A549 (cell line): ENCODE measurements at regions not wholly inside any gene's neighbourhood (a gene's known extent, or its start where the extent isn't known, plus 50 kb on each side); places are given as distances from the start of the nearest gene placed in this dataset.
A peak's percentile ranks its signal among the peaks of the same experiment; 100 is the strongest.

Experiments used
- ATAC-seq, 2 experiments: fragments of 200-7000 bp in 1 of 2; fragments of >200 bp in 1 of 2; cut with Nextera tagmentation in 1 of 2; cut with Tn5 transposase in 1 of 2; 3 replicates each; pipeline versions ENCODE4 v1.8.0 to v1.9.1; 2018 to 2020; ENCODE audit warnings: mild to moderate bottlenecking in 1 of 2, moderate library complexity in 1 of 2
- CTCF ChIA-PET: fragments of 300-600 bp; sonication (Branson Sonifier 250); formaldehyde crosslinking; extraction: SDS; loops from one replicate; lab custom pipeline; 2021; ENCODE audit warnings: antibody characterized with exemption, inconsistent platforms; lab: Yijun Ruan, JAX
- POLR2A ChIA-PET: fragments of 350-600 bp; formaldehyde crosslinking; extraction: SDS; loops from one replicate; lab custom pipeline; 2021; ENCODE audit warnings: antibody characterized with exemption, inconsistent platforms; lab: Yijun Ruan, JAX
- DNase-seq, 2 experiments: peaks; one replicate each; pipeline versions ENCODE4 v3.0.0 to v3.0.0-alpha.2; 2011 to 2016; ENCODE audit warnings: low read depth in 1 of 2, low spot score in 1 of 2
- FAIRE-seq: peaks from 2 replicates; lab custom pipeline; 2011; peaks lifted over from hg19 to GRCh38; lab: Jason Lieb, UNC
- H3K27ac ChIP-seq, 2 experiments: fragments of >200 bp; sonication (Bioruptor Twin); formaldehyde crosslinking; 3 replicates each; pipeline ENCODE4 v1.5.1; 2016 to 2017
- H3K4me1 ChIP-seq: fragments of >200 bp; sonication (Bioruptor Twin); formaldehyde crosslinking; 3 replicates; pipeline ENCODE4 v1.6.1; 2016
- H3K4me2 ChIP-seq: fragments of >200 bp; sonication (Bioruptor Twin); formaldehyde crosslinking; 3 replicates; pipeline ENCODE4 v1.6.1; 2016
- H3K4me3 ChIP-seq: fragments of >200 bp; sonication (Bioruptor Twin); formaldehyde crosslinking; 3 replicates; pipeline ENCODE4 v1.5.1; 2016
- H3K9me3 ChIP-seq: fragments of >200 bp; sonication (Bioruptor Twin); formaldehyde crosslinking; 3 replicates; pipeline ENCODE4 v1.6.1; 2016
- BHLHE40 ChIP-seq: IDR thresholded peaks from 2 replicates; pipeline ENCODE4 v1.6.1; 2012; ENCODE audit warnings: low read depth, low read length, inconsistent platforms
- CBX8 ChIP-seq: fragments of 200-600 bp; sonication (generic); IDR thresholded peaks from 2 replicates; pipeline ENCODE4 v1.6.1; 2016
- EHMT2 ChIP-seq: fragments of 200-600 bp; sonication (generic); IDR thresholded peaks from 2 replicates; pipeline ENCODE4 v1.6.1; 2016; ENCODE audit warnings: antibody characterized with exemption, low read depth, mild to moderate bottlenecking, moderate library complexity
- EP300 ChIP-seq, 2 experiments: fragments of >200 bp; sonication (Bioruptor Twin); formaldehyde crosslinking; IDR thresholded peaks; 2 replicates in 1 of 2; 3 replicates in 1 of 2; pipeline ENCODE4 v1.6.1; 2016 to 2017
- ESRRA ChIP-seq: fragments of 150-350 bp; IDR thresholded peaks from 2 replicates; pipeline ENCODE4 v1.6.1; 2014; ENCODE audit warnings: mild to moderate bottlenecking, low read length, borderline replicate concordance
- FOSB ChIP-seq: fragments of 250-450 bp; sonication (Bioruptor Pico); IDR thresholded peaks from 2 replicates; pipeline ENCODE4 v1.5.0; 2020; ENCODE audit warnings: mild to moderate bottlenecking, moderate library complexity
- FOSL2 ChIP-seq, 2 experiments: fragments of 450-650 bp in 1 of 2; fragments of >200 bp in 1 of 2; sonication (Bioruptor Twin) in 1 of 2; formaldehyde crosslinking; IDR thresholded peaks; 2 replicates each; pipeline versions ENCODE4 v1.5.0 to v1.6.1; 2016 to 2020; ENCODE audit warnings: mild to moderate bottlenecking in 1 of 2, moderate library complexity in 1 of 2
- HDAC2 ChIP-seq: fragments of 200-600 bp; sonication (generic); IDR thresholded peaks from 2 replicates; pipeline ENCODE4 v1.6.1; 2016
- MAFK ChIP-seq: fragments of 450-650 bp; IDR thresholded peaks from 2 replicates; pipeline ENCODE4 v1.6.1; 2014; ENCODE audit not compliant: partially characterized antibody
- MAZ ChIP-seq: fragments of 150-350 bp; IDR thresholded peaks from 2 replicates; pipeline ENCODE4 v1.6.1; 2014; ENCODE audit warnings: antibody characterized with exemption, low read depth, low read length, borderline replicate concordance
- MYC ChIP-seq: IDR thresholded peaks from 2 replicates; pipeline ENCODE4 v1.6.1; 2012; ENCODE audit warnings: mild to moderate bottlenecking, inconsistent platforms, low read length, improper control_type of control experiment, borderline replicate concordance
- NR3C1 ChIP-seq: fragments of >200 bp; sonication (Bioruptor Twin); formaldehyde crosslinking; IDR thresholded peaks from 3 replicates; pipeline ENCODE4 v1.6.1; 2017
- PHF8 ChIP-seq: fragments of 200-600 bp; sonication (generic); IDR thresholded peaks from 2 replicates; pipeline ENCODE4 v1.6.1; 2016; ENCODE audit warnings: low read depth, mild to moderate bottlenecking, antibody characterized with exemption, moderate library complexity, borderline replicate concordance
- RARB ChIP-seq: fragments of 250-450 bp; sonication (Bioruptor Pico); IDR thresholded peaks from 2 replicates; pipeline ENCODE4 v1.8.0; 2021; ENCODE audit warnings: mild to moderate bottlenecking, moderate library complexity
- RFX5 ChIP-seq: fragments of 450-650 bp; IDR thresholded peaks from 2 replicates; pipeline ENCODE4 v1.7.1; 2014; ENCODE audit warnings: antibody characterized with exemption, mild to moderate bottlenecking, moderate library complexity
- ZFP36 ChIP-seq: fragments of 450-650 bp; IDR thresholded peaks from 2 replicates; pipeline ENCODE4 v1.6.1; 2014; ENCODE audit warnings: borderline replicate concordance; ENCODE audit not compliant: partially characterized antibody
- WGBS: methylation state at CpG from one replicate; pipeline ENCODE4 v1.1.6; 2017; ENCODE audit errors: missing lambda C conversion rate; 5-methylcytosine and 5-hydroxymethylcytosine counted together
- TF ChIP-seq, protein P1 (sequence below): fragments of >200 bp; sonication (Bioruptor Twin); formaldehyde crosslinking; IDR thresholded peaks from 3 replicates; pipeline ENCODE4 v1.6.1; 2016
- TF ChIP-seq, protein P2 (sequence below): fragments of 450-650 bp; IDR thresholded peaks from 2 replicates; pipeline ENCODE4 v1.6.1; 2014; ENCODE audit warnings: antibody characterized with exemption

DNA sequence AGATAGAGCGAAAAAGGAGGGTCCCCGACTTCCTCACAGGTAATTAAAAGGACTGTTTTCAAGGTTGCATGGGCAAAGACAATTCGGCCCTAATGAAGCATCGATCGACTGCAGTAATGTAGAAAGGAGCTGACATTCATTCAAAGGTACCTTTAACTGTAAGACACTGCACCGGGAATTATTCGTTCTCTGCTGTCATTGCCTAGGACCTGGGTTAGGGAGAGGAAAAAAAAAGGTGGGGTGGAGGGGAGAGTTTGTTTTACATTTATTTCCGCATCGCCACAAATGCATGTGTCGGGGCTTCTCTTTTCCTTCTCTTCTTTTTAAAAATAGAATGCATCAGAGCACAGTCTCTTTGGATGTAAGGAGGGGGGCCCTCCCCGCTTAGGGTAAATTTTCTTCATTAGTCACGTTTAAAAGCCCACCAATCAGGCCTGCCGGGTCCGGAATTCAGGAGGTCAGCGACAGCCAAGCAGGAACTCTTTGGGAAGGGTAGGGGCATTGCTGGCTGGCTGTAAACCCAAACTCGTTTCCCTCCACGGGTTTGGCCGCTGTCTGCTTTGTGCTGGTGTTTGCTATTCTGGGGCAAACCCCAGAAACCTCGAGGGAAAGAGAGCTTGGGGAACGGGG lies 496.2 kb upstream of the ZFHX3 start:
- no peak for DNase-seq
- Histone ChIP-seq H3K4me3 (no peak overlapping the region), H3K4me1 (no peaks in the 10 kb centered on the region), H3K9me3 (no peaks in the 10 kb centered on the region), H3K4me2 (no peak overlapping the region), H3K27ac (no peak overlapping the region)
- TF ChIP-seq, protein P1, sequence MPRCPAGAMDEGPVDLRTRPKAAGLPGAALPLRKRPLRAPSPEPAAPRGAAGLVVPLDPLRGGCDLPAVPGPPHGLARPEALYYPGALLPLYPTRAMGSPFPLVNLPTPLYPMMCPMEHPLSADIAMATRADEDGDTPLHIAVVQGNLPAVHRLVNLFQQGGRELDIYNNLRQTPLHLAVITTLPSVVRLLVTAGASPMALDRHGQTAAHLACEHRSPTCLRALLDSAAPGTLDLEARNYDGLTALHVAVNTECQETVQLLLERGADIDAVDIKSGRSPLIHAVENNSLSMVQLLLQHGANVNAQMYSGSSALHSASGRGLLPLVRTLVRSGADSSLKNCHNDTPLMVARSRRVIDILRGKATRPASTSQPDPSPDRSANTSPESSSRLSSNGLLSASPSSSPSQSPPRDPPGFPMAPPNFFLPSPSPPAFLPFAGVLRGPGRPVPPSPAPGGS = no peak
- TF ChIP-seq BHLHE40 (no peak), CBX8 (peak; percentile 77; the same call in 1 of the 2 replicates)
- ChIA-PET POLR2A (no interaction called here), CTCF (no interaction called here)
- 27% methylated on average over 20 of the region's 20 CpGs for WGBS
- FAIRE-seq = no peak
- no peak for ATAC-seq

DNA sequence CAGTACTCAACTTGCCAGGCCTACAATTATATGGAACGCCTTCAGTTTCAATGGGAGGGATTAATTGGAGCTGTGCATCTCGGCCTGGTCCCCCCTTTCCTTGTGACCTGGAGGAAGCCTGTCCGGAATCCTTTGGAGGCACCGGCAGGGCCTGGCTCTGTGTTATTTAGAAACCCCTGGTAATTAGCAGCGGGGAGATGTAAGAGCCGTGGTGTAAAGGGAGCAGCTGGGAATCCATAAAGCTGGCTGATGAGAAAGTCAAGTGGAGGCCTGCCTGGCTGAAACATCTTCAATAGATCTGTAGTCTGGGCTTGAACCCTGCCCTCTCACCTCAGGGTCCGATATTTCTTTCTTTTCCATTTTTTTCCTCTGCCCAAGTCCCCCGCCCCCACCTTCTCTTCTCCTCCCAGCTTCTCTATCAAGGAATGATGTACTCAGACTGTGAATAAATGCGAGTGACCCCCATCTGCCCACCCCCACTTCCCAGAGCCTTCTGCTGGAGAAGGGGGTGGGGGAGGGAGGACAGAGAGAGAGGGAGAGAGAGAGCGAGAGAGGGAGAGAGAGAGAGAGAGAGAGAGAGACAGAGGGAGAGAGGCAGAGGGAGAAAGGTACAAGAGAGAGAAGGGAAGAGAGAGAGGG lies 495.5 kb upstream of the ZFHX3 start:
- POLR2A ChIA-PET = no interaction called here

DNA sequence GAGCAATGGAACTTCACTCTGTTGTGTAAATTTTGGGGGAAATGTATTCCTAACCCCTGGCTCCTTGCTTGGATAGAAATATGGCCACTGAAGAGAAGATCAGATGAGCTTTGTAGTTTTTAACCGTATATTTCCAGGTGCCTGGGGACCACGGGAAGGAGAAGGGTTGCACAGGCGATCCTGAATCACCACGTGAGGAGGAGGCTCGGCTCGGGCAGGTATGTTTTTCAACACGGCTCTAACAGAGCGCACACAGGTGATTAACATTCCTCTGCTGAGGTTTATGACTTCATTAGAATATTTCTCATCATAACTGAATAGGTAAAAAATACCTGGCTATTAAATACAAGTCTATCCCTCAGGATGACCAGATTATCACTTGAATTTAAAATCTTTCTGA lies 495.0 kb upstream of the ZFHX3 start:
- H3K27ac ChIP-seq = no peak overlapping the region
- CTCF ChIA-PET = interaction anchor here (1.1 kb wide), 1 partner anchor 12 kb away, joined by 4 read pairs; no protein-coding TSS in a partner anchor
- ATAC-seq = no peak
- H3K4me1 ChIP-seq = no peaks in the 10 kb centered on the region
- TF ChIP-seq MYC = no peak
- H3K4me2 ChIP-seq = no peak overlapping the region
- POLR2A ChIA-PET = no interaction called here
- 11% methylated on average over 8 of the region's 8 CpGs for WGBS
- FAIRE-seq = no peak
- DNase-seq = no peak
- H3K4me3 ChIP-seq = no peak overlapping the region
- no peaks in the 10 kb centered on the region for H3K9me3 ChIP-seq

More for the DNA sequence above, 495.5 kb upstream of the ZFHX3 start:
- FAIRE-seq = no peak
- no peak for DNase-seq
- CTCF ChIA-PET = no interaction called here
- 43% methylated on average over 10 of the region's 10 CpGs for WGBS
- ATAC-seq = no peak
- Histone ChIP-seq H3K4me1 (no peaks in the 10 kb centered on the region), H3K9me3 (no peaks in the 10 kb centered on the region), H3K4me2 (no peak overlapping the region), H3K4me3 (no peak overlapping the region)
- TF ChIP-seq HDAC2 = no peak
- TF ChIP-seq, protein P1 = no peak
- no peak for TF ChIP-seq ESRRA
- no peak for TF ChIP-seq FOSL2 (IDR thresholded peaks at IDR 0.05)
- TF ChIP-seq FOSL2 (CRISPR knock-in tag; IDR thresholded peaks at IDR 0.05) = no peak
- TF ChIP-seq EP300 (IDR thresholded peaks at IDR 0.05) = no peak
- TF ChIP-seq MAZ = no peak
- no peak for TF ChIP-seq RARB (CRISPR knock-in tag)
- no peak for TF ChIP-seq EHMT2
- no peak for TF ChIP-seq RFX5
- TF ChIP-seq ZFP36 = no peak
- TF ChIP-seq, protein P2, sequence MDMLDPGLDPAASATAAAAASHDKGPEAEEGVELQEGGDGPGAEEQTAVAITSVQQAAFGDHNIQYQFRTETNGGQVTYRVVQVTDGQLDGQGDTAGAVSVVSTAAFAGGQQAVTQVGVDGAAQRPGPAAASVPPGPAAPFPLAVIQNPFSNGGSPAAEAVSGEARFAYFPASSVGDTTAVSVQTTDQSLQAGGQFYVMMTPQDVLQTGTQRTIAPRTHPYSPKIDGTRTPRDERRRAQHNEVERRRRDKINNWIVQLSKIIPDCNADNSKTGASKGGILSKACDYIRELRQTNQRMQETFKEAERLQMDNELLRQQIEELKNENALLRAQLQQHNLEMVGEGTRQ = no peak
- TF ChIP-seq PHF8 = no peak
- TF ChIP-seq, all 56 proteins: peak for 0
- no peak overlapping the region for H3K27ac ChIP-seq

DNA sequence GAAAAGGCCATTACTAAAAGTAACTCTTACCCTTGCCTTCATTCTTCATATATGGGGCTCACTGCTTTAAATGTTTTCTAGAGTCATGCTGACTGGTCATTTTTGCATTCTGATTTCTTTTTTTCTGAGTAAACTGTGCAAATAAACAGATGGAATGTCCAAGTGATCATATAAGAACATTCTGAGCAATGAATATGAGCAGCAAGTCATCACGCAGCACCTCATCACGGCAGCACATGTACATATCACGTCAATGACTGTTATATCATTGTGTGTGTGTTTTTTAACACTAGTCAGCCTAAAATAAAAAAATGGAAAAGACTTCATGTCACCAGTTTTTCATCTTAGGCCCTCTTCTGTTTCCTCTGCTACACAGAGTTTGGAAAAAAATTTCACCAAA lies 490.0 kb upstream of the ZFHX3 start:
- H3K4me3 ChIP-seq = no peak overlapping the region
- ChIA-PET POLR2A (no interaction called here), CTCF (no interaction called here)
- 21% methylated on average over 3 of the region's 3 CpGs for WGBS
- H3K27ac ChIP-seq = no peak overlapping the region
- FAIRE-seq (no peak), ATAC-seq (no peak), DNase-seq (no peak)
- TF ChIP-seq NR3C1 (no peak), MAFK (peak; percentile 43), FOSB (no peak)
- peaks cover 2% of the 10 kb centered on the region; the same call in 1 of the 3 replicates for H3K9me3 ChIP-seq
- no peaks in the 10 kb centered on the region for H3K4me1 ChIP-seq
- H3K4me2 ChIP-seq = no peak overlapping the region
